Uterus (tissue), 3 donors: ENCODE measurements at regions not wholly inside any gene's neighbourhood (a gene's known extent, or its start where the extent isn't known, plus 50 kb on each side); places are given as distances from the start of the nearest gene placed in this dataset.

Experiments
- DNase-seq, 2 donors: peaks; one replicate each; pipeline ENCODE4 v3.0.0-alpha.2; 2019 to 2020
- H3K27ac ChIP-seq, 2 donors: fragments of 200-600 bp; sonication (generic); 1 replicate in 1 of 2; 2 replicates in 1 of 2; pipeline ENCODE4 v1.5.1; 2016 to 2018
- H3K27me3 ChIP-seq, 2 donors: fragments of 200-600 bp; sonication (generic); one replicate each; pipeline ENCODE4 v1.5.1; 2018 to 2019; ENCODE audit warnings: control low read depth in 1 of 2
- H3K36me3 ChIP-seq, 2 donors: fragments of 200-600 bp; sonication (generic); one replicate each; pipeline ENCODE4 v1.5.1; 2019; ENCODE audit warnings: control low read depth in 1 of 2
- H3K4me1 ChIP-seq, 2 donors: fragments of 200-600 bp; sonication (generic); one replicate each; pipeline ENCODE4 v1.5.1; 2018 to 2019; ENCODE audit warnings: control low read depth in 1 of 2
- H3K4me3 ChIP-seq, 2 donors: fragments of 200-600 bp; sonication (generic); 1 replicate in 1 of 2; 2 replicates in 1 of 2; pipeline ENCODE4 v1.5.1; 2018 to 2019; ENCODE audit warnings: mild to moderate bottlenecking in 1 of 2
- H3K9me3 ChIP-seq, 2 donors: fragments of 200-600 bp; sonication (generic); one replicate each; pipeline ENCODE4 v1.5.1; 2019; ENCODE audit warnings: control low read depth in 1 of 2
- CTCF ChIP-seq, 4 experiments: fragments of 200-600 bp in 2 of 4; fragments of 450-650 bp in 2 of 4; sonication (generic) in 2 of 4; IDR thresholded peaks; one replicate each; pipeline ENCODE4 v1.5.1; 2016 to 2019; ENCODE audit warnings: antibody characterized with exemption in 4 of 4, mild to moderate bottlenecking in 2 of 4, moderate library complexity in 1 of 4
- POLR2A ChIP-seq, 2 donors: fragments of 450-650 bp; IDR thresholded peaks; one replicate each; pipeline ENCODE4 v1.6.1; 2016; ENCODE audit warnings: antibody characterized with exemption in 2 of 2, mild to moderate bottlenecking in 1 of 2, moderate library complexity in 1 of 2
- intact Hi-C: fragments of 100-400 bp; cut with DNase I; formaldehyde crosslinking; loops from one replicate; pipeline ENCODE4 v1.15.1; 2023; ENCODE audit warnings: low total_unique reads
- donor health status: DM: yes; HTN: yes; CAD: no.

GRCh38 chr5:163645421-163646416 lies 140.3 kb downstream of the MAT2B start:
- H3K4me3 ChIP-seq: no peak overlapping the region
- no peak overlapping the region for H3K27ac ChIP-seq
- TF ChIP-seq POLR2A (IDR thresholded peaks at IDR 0.05) (no peak), CTCF (IDR thresholded peaks at IDR 0.05) (no peak)
- H3K9me3 ChIP-seq: no peaks in the 10 kb centered on the region
- no peaks in the 10 kb centered on the region for H3K4me1 ChIP-seq
- intact Hi-C loops: no loop called here
- H3K27me3 ChIP-seq: no peaks in the 10 kb centered on the region
- H3K36me3 ChIP-seq: no peaks in the 10 kb centered on the region
- no peak for DNase-seq

- Histone ChIP-seq H3K36me3 (no peaks in the 10 kb centered on the region), H3K27ac (no peak overlapping the region), H3K4me3 (no peak overlapping the region), H3K4me1 (no peaks in the 10 kb centered on the region), H3K9me3 (no peaks in the 10 kb centered on the region), H3K27me3 (no peaks in the 10 kb centered on the region)
- no peak for DNase-seq
- TF ChIP-seq POLR2A (IDR thresholded peaks at IDR 0.05): no peak
- TF ChIP-seq CTCF (IDR thresholded peaks at IDR 0.05): no peak
- intact Hi-C loops: no loop called here
Measured at GRCh38 chr5:163649514-163649913, 144.1 kb downstream of the MAT2B start.

GRCh38 chr5:163653526-163653925 lies 148.1 kb downstream of the MAT2B start:
- Histone ChIP-seq H3K4me3 (no peak overlapping the region), H3K4me1 (no peaks in the 10 kb centered on the region), H3K27me3 (no peaks in the 10 kb centered on the region), H3K27ac (no peak overlapping the region), H3K9me3 (no peaks in the 10 kb centered on the region), H3K36me3 (no peaks in the 10 kb centered on the region)
- intact Hi-C loops: no loop called here
- TF ChIP-seq CTCF (IDR thresholded peaks at IDR 0.05) (no peak), POLR2A (IDR thresholded peaks at IDR 0.05) (no peak)
- DNase-seq: no peak

- TF ChIP-seq POLR2A (IDR thresholded peaks at IDR 0.05) (no peak), CTCF (IDR thresholded peaks at IDR 0.05) (no peak)
- Histone ChIP-seq H3K27ac (no peak overlapping the region), H3K36me3 (no peaks in the 10 kb centered on the region), H3K4me1 (no peaks in the 10 kb centered on the region), H3K9me3 (no peaks in the 10 kb centered on the region), H3K27me3 (no peaks in the 10 kb centered on the region), H3K4me3 (no peak overlapping the region)
- intact Hi-C loops: no loop called here
- DNase-seq: no peak
Measured at GRCh38 chr5:163658702-163659567, 153.5 kb downstream of the MAT2B start.

- Histone ChIP-seq H3K9me3 (no peaks in the 10 kb centered on the region), H3K4me3 (no peak overlapping the region), H3K36me3 (no peaks in the 10 kb centered on the region), H3K27ac (no peak overlapping the region), H3K27me3 (no peaks in the 10 kb centered on the region), H3K4me1 (no peaks in the 10 kb centered on the region)
- intact Hi-C loops: no loop called here
- DNase-seq: no peak
- TF ChIP-seq CTCF (IDR thresholded peaks at IDR 0.05) (no peak), POLR2A (IDR thresholded peaks at IDR 0.05) (no peak)
Measured at GRCh38 chr5:163659568-163659902, 154.1 kb downstream of the MAT2B start.
